ENCODE measurements at regions not wholly inside any gene's neighbourhood (a gene's known extent, or its start where the extent isn't known, plus 50 kb on each side); places are given as distances from the start of the nearest gene placed in this dataset.

DNA sequence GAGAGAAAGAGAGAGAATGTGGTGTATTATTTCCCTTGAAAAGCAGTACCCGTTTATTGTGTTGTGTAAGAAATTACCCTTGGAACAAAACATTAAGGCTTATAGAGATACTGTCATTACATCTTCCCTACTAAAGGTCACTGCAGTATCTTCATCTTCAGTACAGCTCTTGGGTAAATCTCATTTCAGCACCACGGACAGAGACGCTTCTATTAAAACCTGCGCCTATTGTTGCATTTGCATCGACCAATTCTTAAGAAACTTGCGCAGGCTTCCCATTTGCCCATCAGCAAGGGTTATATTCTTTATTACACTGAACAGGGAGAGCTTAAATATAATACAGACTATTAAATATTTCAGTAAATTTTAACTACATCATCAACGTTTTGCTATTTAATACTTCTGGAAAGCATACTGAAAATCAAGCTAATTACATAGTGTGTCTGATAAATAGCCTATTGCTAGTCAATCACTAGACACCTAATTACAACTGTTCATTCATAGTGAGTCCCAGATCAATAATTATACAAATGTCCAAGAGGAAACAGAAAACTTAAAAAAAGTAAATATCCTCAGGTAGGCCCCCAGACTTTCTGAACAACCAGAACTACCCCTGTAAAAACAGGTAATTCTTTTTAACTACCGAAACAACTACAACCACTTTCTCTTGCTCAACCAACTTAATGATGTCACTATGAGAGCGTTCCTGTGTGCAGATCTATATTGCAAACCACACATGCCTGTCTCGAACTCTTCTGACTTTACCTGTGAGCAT is 350.6 kb downstream of the LIG4 start:
- DNase-seq (ENCODE audit: low read depth, low spot score), result peak; percentile 49
- H3K4me3 ChIP-seq (ENCODE audit: low read depth, low read length), result peak overlapping the region; percentile 79

GRCh38 chr13:107860284-107860683 is 355.1 kb downstream of the LIG4 start:
- TF ChIP-seq, protein P1, sequence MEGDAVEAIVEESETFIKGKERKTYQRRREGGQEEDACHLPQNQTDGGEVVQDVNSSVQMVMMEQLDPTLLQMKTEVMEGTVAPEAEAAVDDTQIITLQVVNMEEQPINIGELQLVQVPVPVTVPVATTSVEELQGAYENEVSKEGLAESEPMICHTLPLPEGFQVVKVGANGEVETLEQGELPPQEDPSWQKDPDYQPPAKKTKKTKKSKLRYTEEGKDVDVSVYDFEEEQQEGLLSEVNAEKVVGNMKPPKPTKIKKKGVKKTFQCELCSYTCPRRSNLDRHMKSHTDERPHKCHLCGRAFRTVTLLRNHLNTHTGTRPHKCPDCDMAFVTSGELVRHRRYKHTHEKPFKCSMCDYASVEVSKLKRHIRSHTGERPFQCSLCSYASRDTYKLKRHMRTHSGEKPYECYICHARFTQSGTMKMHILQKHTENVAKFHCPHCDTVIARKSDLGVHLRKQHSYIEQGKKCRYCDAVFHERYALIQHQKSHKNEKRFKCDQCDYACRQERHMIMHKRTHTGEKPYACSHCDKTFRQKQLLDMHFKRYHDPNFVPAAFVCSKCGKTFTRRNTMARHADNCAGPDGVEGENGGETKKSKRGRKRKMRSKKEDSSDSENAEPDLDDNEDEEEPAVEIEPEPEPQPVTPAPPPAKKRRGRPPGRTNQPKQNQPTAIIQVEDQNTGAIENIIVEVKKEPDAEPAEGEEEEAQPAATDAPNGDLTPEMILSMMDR (IDR thresholded peaks at IDR 0.05; ENCODE audit: low read depth, low read length), result no peak
- ChIA-PET CTCF (interaction anchor here (0.6 kb wide), 1 partner anchor 629 kb away, joined by 3 read pairs; no protein-coding TSS in a partner anchor), POLR2A (interaction anchor here (0.6 to 0.7 kb wide), 2 partner anchors 662 to 717 kb away, joined by 3 to 5 read pairs; no protein-coding TSS in a partner anchor)
- no peaks in the 10 kb centered on the region for H3K9me3 ChIP-seq (ENCODE audit: control insufficient read depth, insufficient read depth, low read length)
- H3K4me3 ChIP-seq (ENCODE audit: low read depth, low read length), result no peak overlapping the region
- no peaks in the 10 kb centered on the region for H3K27me3 ChIP-seq (ENCODE audit: control insufficient read depth, insufficient read depth, low read length)
- DNase-seq (ENCODE audit: low read depth, low spot score), result no peak
- no peak overlapping the region for H3K27ac ChIP-seq (ENCODE audit: low read depth, low read length)

More for the DNA sequence above, 350.6 kb downstream of the LIG4 start:
- no peak overlapping the region for H3K27ac ChIP-seq (ENCODE audit: low read depth, low read length)
- ChIA-PET POLR2A (interaction anchor here (0.6 kb wide), 1 partner anchor 186 kb away, joined by 4 read pairs; no protein-coding TSS in a partner anchor), CTCF (interaction anchor here (1.4 to 1.7 kb wide), 2 partner anchors 215 to 492 kb away, joined by 3 to 5 read pairs; no protein-coding TSS in a partner anchor)
- no peaks in the 10 kb centered on the region for H3K27me3 ChIP-seq (ENCODE audit: control insufficient read depth, insufficient read depth, low read length)
- H3K9me3 ChIP-seq (ENCODE audit: control insufficient read depth, insufficient read depth, low read length), result no peaks in the 10 kb centered on the region
- TF ChIP-seq, protein P1 (IDR thresholded peaks at IDR 0.05; ENCODE audit: low read depth, low read length), result no peak

- ChIA-PET CTCF (no interaction called here), POLR2A (interaction anchor here (0.6 kb wide), 1 partner anchor 69 kb away, joined by 7 read pairs; no protein-coding TSS in a partner anchor)
Measured at GRCh38 chr13:107854880-107855279, 360.5 kb downstream of the LIG4 start.

DNA sequence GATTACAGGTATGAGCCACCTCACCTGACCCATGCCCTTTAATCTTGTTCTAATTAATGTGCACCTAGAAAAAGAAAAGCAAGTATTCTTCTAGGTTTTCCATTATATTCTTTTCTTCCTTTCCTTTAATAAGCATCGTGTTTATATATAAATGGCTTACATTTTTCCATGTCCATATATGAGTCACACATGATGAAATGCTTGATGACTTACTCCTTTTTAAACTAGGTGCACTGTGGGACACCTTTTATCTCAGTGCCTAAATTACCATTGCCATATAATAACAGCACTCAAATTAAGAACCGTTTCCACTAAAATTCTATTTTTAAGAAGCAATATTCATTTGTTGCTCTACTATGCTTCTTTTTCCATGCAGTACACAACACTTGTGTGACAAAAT is 363.3 kb downstream of the LIG4 start:
- POLR2A ChIA-PET, result no interaction called here
- CTCF ChIA-PET, result no interaction called here
- Histone ChIP-seq H3K4me3 (ENCODE audit: low read depth, low read length) (no peak overlapping the region), H3K27ac (ENCODE audit: low read depth, low read length) (no peak overlapping the region), H3K9me3 (ENCODE audit: control insufficient read depth, insufficient read depth, low read length) (no peaks in the 10 kb centered on the region; the same call in 1 of the 2 replicates), H3K27me3 (ENCODE audit: control insufficient read depth, insufficient read depth, low read length) (no peaks in the 10 kb centered on the region)
- no peak for DNase-seq (ENCODE audit: low read depth, low spot score)
- TF ChIP-seq, protein P1 (IDR thresholded peaks at IDR 0.05; ENCODE audit: low read depth, low read length), result no peak

More at GRCh38 chr13:107854880-107855279, 360.5 kb downstream of the LIG4 start:
- no peak overlapping the region for H3K27ac ChIP-seq (ENCODE audit: low read depth, low read length)
- H3K9me3 ChIP-seq (ENCODE audit: control insufficient read depth, insufficient read depth, low read length), result no peaks in the 10 kb centered on the region; the same call in 1 of the 2 replicates
- TF ChIP-seq, protein P1 (IDR thresholded peaks at IDR 0.05; ENCODE audit: low read depth, low read length), result no peak
- DNase-seq (ENCODE audit: low read depth, low spot score), result no peak
- no peaks in the 10 kb centered on the region for H3K27me3 ChIP-seq (ENCODE audit: control insufficient read depth, insufficient read depth, low read length)
- H3K4me3 ChIP-seq (ENCODE audit: low read depth, low read length), result no peak overlapping the region

- TF ChIP-seq, protein P1 (IDR thresholded peaks at IDR 0.05; ENCODE audit: low read depth, low read length), result no peak
Measured at GRCh38 chr13:107851670-107852069, 363.7 kb downstream of the LIG4 start.

More at GRCh38 chr13:107851670-107852069, 363.7 kb downstream of the LIG4 start:
- DNase-seq (ENCODE audit: low read depth, low spot score), result no peak
- Histone ChIP-seq H3K9me3 (ENCODE audit: control insufficient read depth, insufficient read depth, low read length) (no peaks in the 10 kb centered on the region; the same call in 1 of the 2 replicates), H3K4me3 (ENCODE audit: low read depth, low read length) (no peak overlapping the region), H3K27ac (ENCODE audit: low read depth, low read length) (no peak overlapping the region), H3K27me3 (ENCODE audit: control insufficient read depth, insufficient read depth, low read length) (no peaks in the 10 kb centered on the region)
- POLR2A ChIA-PET, result no interaction called here
- CTCF ChIA-PET, result interaction anchor here (1.0 kb wide), 1 partner anchor 12 kb away, joined by 3 read pairs; no protein-coding TSS in a partner anchor
